ENCODE measurements at regions not wholly inside any gene's neighbourhood (a gene's known extent, or its start where the extent isn't known, plus 50 kb on each side); places are given as distances from the start of the nearest gene placed in this dataset.

DNA sequence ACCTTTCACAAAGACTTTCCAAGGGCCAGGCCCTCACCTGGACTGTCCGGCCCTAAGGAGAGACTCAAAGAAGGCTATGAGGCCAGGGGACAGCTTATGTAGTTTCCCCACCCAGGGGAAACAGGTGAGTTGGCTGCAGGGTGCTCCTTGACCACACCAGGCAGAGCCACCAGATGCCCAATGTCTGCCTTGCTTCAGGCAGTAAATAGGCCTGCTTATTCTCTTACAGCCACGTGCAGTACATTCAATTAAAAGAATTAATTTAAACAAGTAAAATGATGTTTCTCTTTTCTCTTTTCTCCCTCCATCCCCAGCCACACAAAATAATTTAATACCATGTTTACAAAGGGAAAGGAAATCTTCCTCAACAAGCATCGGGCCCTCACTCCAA is 66.6 kb upstream of the ABLIM1 start:
- TF ChIP-seq POLR2A (IDR thresholded peaks at IDR 0.05) = no peak
- TF ChIP-seq, protein P1, sequence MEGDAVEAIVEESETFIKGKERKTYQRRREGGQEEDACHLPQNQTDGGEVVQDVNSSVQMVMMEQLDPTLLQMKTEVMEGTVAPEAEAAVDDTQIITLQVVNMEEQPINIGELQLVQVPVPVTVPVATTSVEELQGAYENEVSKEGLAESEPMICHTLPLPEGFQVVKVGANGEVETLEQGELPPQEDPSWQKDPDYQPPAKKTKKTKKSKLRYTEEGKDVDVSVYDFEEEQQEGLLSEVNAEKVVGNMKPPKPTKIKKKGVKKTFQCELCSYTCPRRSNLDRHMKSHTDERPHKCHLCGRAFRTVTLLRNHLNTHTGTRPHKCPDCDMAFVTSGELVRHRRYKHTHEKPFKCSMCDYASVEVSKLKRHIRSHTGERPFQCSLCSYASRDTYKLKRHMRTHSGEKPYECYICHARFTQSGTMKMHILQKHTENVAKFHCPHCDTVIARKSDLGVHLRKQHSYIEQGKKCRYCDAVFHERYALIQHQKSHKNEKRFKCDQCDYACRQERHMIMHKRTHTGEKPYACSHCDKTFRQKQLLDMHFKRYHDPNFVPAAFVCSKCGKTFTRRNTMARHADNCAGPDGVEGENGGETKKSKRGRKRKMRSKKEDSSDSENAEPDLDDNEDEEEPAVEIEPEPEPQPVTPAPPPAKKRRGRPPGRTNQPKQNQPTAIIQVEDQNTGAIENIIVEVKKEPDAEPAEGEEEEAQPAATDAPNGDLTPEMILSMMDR (IDR thresholded peaks at IDR 0.05) = no peak

Measured in body of pancreas (tissue), 4 donors.